WTC11 (cell line): ENCODE measurements at regions not wholly inside any gene's neighbourhood (a gene's known extent, or its start where the extent isn't known, plus 50 kb on each side); places are given as distances from the start of the nearest gene placed in this dataset.

Experiments used
- ATAC-seq: fragments of 200-7000 bp; cut with Tn5 transposase; 2 replicates; pipeline ENCODE4 v1.10.0; 2021; ENCODE audit warnings: mild to moderate bottlenecking, moderate library complexity
- CTCF ChIA-PET: fragments of 300-600 bp; sonication (Branson Sonifier 250); formaldehyde crosslinking; loops from one replicate; lab custom pipeline; 2021; ENCODE audit warnings: antibody characterized with exemption; lab: Charles Lee
- POLR2A ChIA-PET: fragments of 350-600 bp; sonication (Branson Sonifier 250); formaldehyde crosslinking; loops from one replicate; lab custom pipeline; 2021; ENCODE audit warnings: antibody characterized with exemption; lab: Charles Lee
- DNase-seq: peaks from one replicate; pipeline ENCODE4 v3.0.0; 2021; ENCODE audit warnings: low spot score
- H3K27ac Mint-ChIP-seq: 2 replicates; pipeline ENCODE4 v1.8.0; 2021; ENCODE audit warnings: mixed read lengths
- H3K27me3 Mint-ChIP-seq: 2 replicates; pipeline ENCODE4 v1.8.0; 2021; ENCODE audit warnings: low read depth, mild to moderate bottlenecking, moderate library complexity, mixed read lengths
- H3K36me3 Mint-ChIP-seq: 2 replicates; pipeline ENCODE4 v1.8.0; 2021; ENCODE audit warnings: mixed read lengths
- H3K4me1 Mint-ChIP-seq: 2 replicates; pipeline ENCODE4 v1.8.0; 2022; ENCODE audit warnings: mixed read lengths
- H3K4me3 Mint-ChIP-seq: 2 replicates; pipeline ENCODE4 v1.8.0; 2021; ENCODE audit warnings: mild to moderate bottlenecking, moderate library complexity, mixed read lengths
- H3K9me3 Mint-ChIP-seq: 2 replicates; pipeline ENCODE4 v1.8.0; 2021; ENCODE audit warnings: mixed read lengths
- AR ChIP-seq: fragments of 250-450 bp; sonication (Bioruptor Pico); IDR thresholded peaks from 2 replicates; pipeline ENCODE4 v1.9.0; 2021; ENCODE audit warnings: mild to moderate bottlenecking
- CREB1 ChIP-seq: sonication (generic); formaldehyde crosslinking; IDR thresholded peaks from 2 replicates; pipeline ENCODE4 v1.8.0; 2023; ENCODE audit warnings: mild to moderate bottlenecking, missing genetic modification reagents
- E2F4 ChIP-seq: sonication (generic); formaldehyde crosslinking; IDR thresholded peaks from 2 replicates; pipeline ENCODE4 v1.8.1; 2022; ENCODE audit warnings: low read depth, mild to moderate bottlenecking, moderate library complexity, missing genetic modification reagents, borderline replicate concordance
- EMX1 ChIP-seq: fragments of 250-450 bp; sonication (Bioruptor Pico); IDR thresholded peaks from 2 replicates; pipeline ENCODE4 v1.8.0; 2021; ENCODE audit warnings: mild to moderate bottlenecking
- GRHL2 ChIP-seq: fragments of 250-450 bp; sonication (Bioruptor Pico); IDR thresholded peaks from 2 replicates; pipeline ENCODE4 v1.8.0; 2022; ENCODE audit warnings: mild to moderate bottlenecking, moderate library complexity; ENCODE audit not compliant: insufficient replicate concordance, severe bottlenecking
- GTF2I ChIP-seq: fragments of 250-450 bp; sonication (Bioruptor Pico); conservative IDR thresholded peaks from 2 replicates; pipeline ENCODE4 v1.4.0; 2021; ENCODE audit warnings: mild to moderate bottlenecking
- HMGXB4 ChIP-seq: sonication (generic); formaldehyde crosslinking; IDR thresholded peaks from 2 replicates; pipeline ENCODE4 v1.8.1; 2023; ENCODE audit warnings: mild to moderate bottlenecking, moderate library complexity, missing genetic modification reagents
- MXD4 ChIP-seq: fragments of 250-450 bp; sonication (Bioruptor Pico); IDR thresholded peaks from 2 replicates; pipeline ENCODE4 v1.8.0; 2021; ENCODE audit warnings: mild to moderate bottlenecking, moderate library complexity, borderline replicate concordance
- MYBL2 ChIP-seq: sonication (generic); formaldehyde crosslinking; IDR thresholded peaks from 2 replicates; pipeline ENCODE4 v1.8.1; 2023; ENCODE audit warnings: mild to moderate bottlenecking, moderate library complexity, missing genetic modification reagents
- PRDM15 ChIP-seq: sonication (generic); formaldehyde crosslinking; IDR thresholded peaks from 2 replicates; pipeline ENCODE4 v1.8.0; 2022; ENCODE audit warnings: missing genetic modification reagents
- SP1 ChIP-seq: sonication (generic); formaldehyde crosslinking; conservative IDR thresholded peaks from 2 replicates; pipeline ENCODE4 v1.8.1; 2022; ENCODE audit warnings: missing genetic modification reagents
- TP53 ChIP-seq: sonication (generic); formaldehyde crosslinking; IDR thresholded peaks from 2 replicates; pipeline ENCODE4 v1.8.1; 2023; ENCODE audit warnings: mild to moderate bottlenecking, missing genetic modification reagents
- USF2 ChIP-seq: sonication (generic); formaldehyde crosslinking; IDR thresholded peaks from 2 replicates; pipeline ENCODE4 v1.8.1; 2023; ENCODE audit warnings: mild to moderate bottlenecking, missing genetic modification reagents, moderate library complexity
- ZNF281 ChIP-seq: sonication (generic); formaldehyde crosslinking; IDR thresholded peaks from 2 replicates; pipeline ENCODE4 v1.8.0; 2023; ENCODE audit warnings: mild to moderate bottlenecking, missing genetic modification reagents
- ZNF317 ChIP-seq: sonication (generic); formaldehyde crosslinking; IDR thresholded peaks from 2 replicates; pipeline ENCODE4 v1.8.1; 2023; ENCODE audit warnings: low read depth, mild to moderate bottlenecking, moderate library complexity, missing genetic modification reagents, borderline replicate concordance

GRCh38 chr7:387132-388022 is 97.4 kb downstream of the FOXL3 start (continued):
- TF ChIP-seq ZNF317 (CRISPR knock-in tag) (no peak), TP53 (CRISPR knock-in tag) (no peak), GTF2I (CRISPR knock-in tag) (no peak), GRHL2 (no peak), E2F4 (CRISPR knock-in tag) (no peak), ZNF281 (CRISPR knock-in tag) (no peak), PRDM15 (CRISPR knock-in tag) (no peak), SP1 (no peak)

- peaks cover 33% of the 10 kb centered on the region for H3K9me3 Mint-ChIP-seq
- ChIA-PET POLR2A (no interaction called here), CTCF (no interaction called here)
- H3K4me3 Mint-ChIP-seq = no peak overlapping the region
- ATAC-seq (no peak), DNase-seq (peak; percentile 6)
- peaks cover 18% of the 10 kb centered on the region for H3K27me3 Mint-ChIP-seq
- H3K4me1 Mint-ChIP-seq = no peaks in the 10 kb centered on the region
- no peak overlapping the region for H3K27ac Mint-ChIP-seq
- peaks cover 16% of the 10 kb centered on the region for H3K36me3 Mint-ChIP-seq
- TF ChIP-seq MXD4 (CRISPR knock-in tag) (no peak), USF2 (no peak), EMX1 (CRISPR knock-in tag) (no peak), MYBL2 (CRISPR knock-in tag) (no peak), AR (CRISPR knock-in tag) (no peak), HMGXB4 (no peak), CREB1 (no peak)
Measured at GRCh38 chr7:388023-388960, 98.3 kb downstream of the FOXL3 start.
